CD4-positive, alpha-beta T cell (primary cell): ENCODE measurements at regions not wholly inside any gene's neighbourhood (a gene's known extent, or its start where the extent isn't known, plus 50 kb on each side); places are given as distances from the start of the nearest gene placed in this dataset.
"Not testable (repeated sequence)": the region's sequence is repeated elsewhere in the genome, so short reads cannot be mapped to it uniquely, and the experiment has no call there.

Experiments
- ATAC-seq: fragments of 200-7000 bp; cut with Tn5 transposase; one replicate; pipeline ENCODE4 v1.10.0; 2022; ENCODE audit warnings: mild to moderate bottlenecking; ENCODE audit not compliant: poor library complexity
- CTCF ChIA-PET: fragments of 350-600 bp; sonication (Branson Sonifier 250); formaldehyde crosslinking; loops from one replicate; lab custom pipeline; 2021; ENCODE audit warnings: antibody characterized with exemption, inconsistent platforms; lab: Charles Lee
- POLR2A ChIA-PET: fragments of 350-600 bp; sonication (Branson Sonifier 250); formaldehyde crosslinking; loops from one replicate; lab custom pipeline; 2021; ENCODE audit warnings: antibody characterized with exemption, inconsistent platforms; lab: Charles Lee
- DNase-seq, 14 experiments: peaks; one replicate each; pipeline ENCODE4 v3.0.0-alpha.2; 2013 to 2020; ENCODE audit warnings: mixed read lengths in 2 of 14
- H3K27ac ChIP-seq, 2 donors: one replicate each; pipeline versions ENCODE4 v1.5.1 to v1.7.0; 2013; ENCODE audit warnings: low read length in 2 of 2, low read depth in 1 of 2, mild to moderate bottlenecking in 1 of 2
- H3K27me3 ChIP-seq, 2 experiments: 1 replicate in 1 of 2; 2 replicates in 1 of 2; pipeline versions ENCODE4 v1.6.1 to v1.7.0; 2013; ENCODE audit warnings: low read length in 2 of 2, control low read depth in 1 of 2, mild to moderate bottlenecking in 1 of 2, moderate library complexity in 1 of 2; ENCODE audit not compliant: insufficient read depth in 2 of 2, control insufficient read depth in 1 of 2
- H3K36me3 ChIP-seq: one replicate; pipeline ENCODE4 v1.6.1; 2013; ENCODE audit warnings: low read length, control low read depth; ENCODE audit not compliant: insufficient read depth
- H3K4me1 ChIP-seq: one replicate; pipeline ENCODE4 v1.6.1; 2013; ENCODE audit warnings: low read length, control low read depth; ENCODE audit not compliant: insufficient read depth
- H3K4me3 ChIP-seq: one replicate; pipeline ENCODE4 v1.5.1; 2013; ENCODE audit warnings: mild to moderate bottlenecking, low read length, moderate library complexity
- H3K9me3 ChIP-seq, 2 experiments: 1 replicate in 1 of 2; 2 replicates in 1 of 2; pipeline versions ENCODE4 v1.6.1 to v1.7.0; 2013; ENCODE audit warnings: low read length in 2 of 2, mild to moderate bottlenecking in 2 of 2, control low read depth in 1 of 2, moderate library complexity in 1 of 2; ENCODE audit not compliant: control insufficient read depth in 1 of 2, insufficient read depth in 1 of 2
- H3K27ac Mint-ChIP-seq: one replicate; pipeline ENCODE4 v1.8.0; 2020; ENCODE audit warnings: mixed read lengths
- H3K27me3 Mint-ChIP-seq: one replicate; pipeline ENCODE4 v1.8.0; 2021; ENCODE audit warnings: mixed read lengths
- H3K36me3 Mint-ChIP-seq: one replicate; pipeline ENCODE4 v1.8.0; 2021; ENCODE audit warnings: low read depth, mixed read lengths
- H3K4me1 Mint-ChIP-seq: one replicate; pipeline ENCODE4 v1.8.0; 2021; ENCODE audit warnings: low read depth, mixed read lengths
- H3K4me3 Mint-ChIP-seq: one replicate; pipeline ENCODE4 v1.8.0; 2020; ENCODE audit warnings: mild to moderate bottlenecking, mixed read lengths
- H3K9me3 Mint-ChIP-seq: one replicate; pipeline ENCODE4 v1.8.0; 2020; ENCODE audit warnings: mixed read lengths
- CTCF ChIP-seq: fragments of 200-600 bp; IDR thresholded peaks from one replicate; pipeline ENCODE4 v1.8.0; 2022; ENCODE audit warnings: antibody characterized with exemption, mild to moderate bottlenecking
- intact Hi-C, 2 experiments: fragments of 100-400 bp; cut with DNase I in 1 of 2; cut with micrococcal nuclease in 1 of 2; formaldehyde crosslinking; loops; one replicate each; pipeline versions ENCODE4 v1.15.1 to v1.9.0; 2023 to 2025; cut with DNase I, micrococcal nuclease

GRCh38 chr11:71164186-71164585 is 88.2 kb downstream of the SHANK2 start:
- Mint-ChIP-seq H3K4me1 (no peaks in the 10 kb centered on the region), H3K9me3 (no peaks in the 10 kb centered on the region), H3K27me3 (peaks cover 18% of the 10 kb centered on the region), H3K36me3 (no peaks in the 10 kb centered on the region), H3K4me3 (no peak overlapping the region), H3K27ac (no peak overlapping the region)
- intact Hi-C loops: no loop called here
- CTCF ChIA-PET: no interaction called here
- H3K4me3 ChIP-seq: no peak overlapping the region
- no peak overlapping the region for H3K27ac ChIP-seq
- POLR2A ChIA-PET: no interaction called here
- DNase-seq (no peak), ATAC-seq (no peak)
- H3K27me3 ChIP-seq: no peaks in the 10 kb centered on the region
- no peaks in the 10 kb centered on the region for H3K4me1 ChIP-seq
- TF ChIP-seq CTCF: no peak
- no peaks in the 10 kb centered on the region for H3K36me3 ChIP-seq
- no peaks in the 10 kb centered on the region for H3K9me3 ChIP-seq

- no peak for DNase-seq
Measured at GRCh38 chr11:71163371-71163770, 89.0 kb downstream of the SHANK2 start.

GRCh38 chr11:71158936-71159335 is 93.4 kb downstream of the SHANK2 start:
- no peaks in the 10 kb centered on the region for H3K9me3 Mint-ChIP-seq
- H3K36me3 Mint-ChIP-seq: no peaks in the 10 kb centered on the region
- DNase-seq (no peak), ATAC-seq (no peak)
- no peaks in the 10 kb centered on the region for H3K9me3 ChIP-seq
- no peak overlapping the region for H3K27ac ChIP-seq
- POLR2A ChIA-PET: no interaction called here
- peaks cover 38% of the 10 kb centered on the region for H3K27me3 Mint-ChIP-seq
- TF ChIP-seq CTCF: no peak
- peaks cover 0 to 4% of the 10 kb centered on the region in 2 experiments for H3K27me3 ChIP-seq
- no peaks in the 10 kb centered on the region for H3K4me1 Mint-ChIP-seq
- no peaks in the 10 kb centered on the region for H3K36me3 ChIP-seq
- H3K4me1 ChIP-seq: no peaks in the 10 kb centered on the region
- no peak overlapping the region for H3K4me3 ChIP-seq
- no peak overlapping the region for H3K4me3 Mint-ChIP-seq
- intact Hi-C loops: no loop called here
- CTCF ChIA-PET: no interaction called here
- H3K27ac Mint-ChIP-seq: no peak overlapping the region

More at GRCh38 chr11:71163371-71163770, 89.0 kb downstream of the SHANK2 start:
- no peak for ATAC-seq
- H3K27me3 ChIP-seq: no peaks in the 10 kb centered on the region
- Mint-ChIP-seq H3K27ac (no peak overlapping the region), H3K9me3 (no peaks in the 10 kb centered on the region), H3K4me3 (no peak overlapping the region), H3K4me1 (no peaks in the 10 kb centered on the region), H3K36me3 (no peaks in the 10 kb centered on the region), H3K27me3 (peaks cover 19% of the 10 kb centered on the region)
- intact Hi-C loops: no loop called here
- TF ChIP-seq CTCF: no peak
- H3K27ac ChIP-seq: no peak overlapping the region
- no peaks in the 10 kb centered on the region for H3K9me3 ChIP-seq
- no peak overlapping the region for H3K4me3 ChIP-seq
- no peaks in the 10 kb centered on the region for H3K36me3 ChIP-seq
- ChIA-PET POLR2A (no interaction called here), CTCF (no interaction called here)
- H3K4me1 ChIP-seq: no peaks in the 10 kb centered on the region

- CTCF ChIA-PET, H3K9me3 ChIP-seq: not testable (repeated sequence)
Measured at GRCh38 chr11:71157676-71158075, 94.7 kb downstream of the SHANK2 start.

More at GRCh38 chr11:71157676-71158075, 94.7 kb downstream of the SHANK2 start:
- H3K27ac ChIP-seq, H3K4me1 ChIP-seq, H3K4me3 Mint-ChIP-seq, H3K36me3 ChIP-seq, H3K4me3 ChIP-seq, H3K9me3 Mint-ChIP-seq, H3K4me1 Mint-ChIP-seq, ATAC-seq, H3K36me3 Mint-ChIP-seq, intact Hi-C loops, H3K27ac Mint-ChIP-seq, H3K27me3 ChIP-seq, DNase-seq, POLR2A ChIA-PET: not testable (repeated sequence)
- H3K27me3 Mint-ChIP-seq: peaks cover 30% of the 10 kb centered on the region
